Stomach (tissue), 8 donors: ENCODE measurements at regions not wholly inside any gene's neighbourhood (a gene's known extent, or its start where the extent isn't known, plus 50 kb on each side); places are given as distances from the start of the nearest gene placed in this dataset.

ENCODE experiments used
- DNase-seq, 2 donors: peaks; one replicate each; pipeline versions ENCODE4 v3.0.0 to v3.0.0-alpha.2; 2013 to 2019
- H3K27ac ChIP-seq, 5 donors: fragments of 200-600 bp in 4 of 5; sonication (generic) in 4 of 5; one replicate each; pipeline ENCODE4 v1.5.1; 2013 to 2019; ENCODE audit warnings: mild to moderate bottlenecking in 1 of 5, moderate library complexity in 1 of 5
- H3K27me3 ChIP-seq, 3 donors: fragments of 200-600 bp; sonication (generic); one replicate each; pipeline ENCODE4 v1.5.1; 2017 to 2019; ENCODE audit warnings: mixed run types in 1 of 3
- H3K36me3 ChIP-seq, 4 donors: fragments of 200-600 bp; sonication (generic); 1 replicate in 3 of 4; 2 replicates in 1 of 4; pipeline ENCODE4 v1.5.1; 2016 to 2019
- H3K4me1 ChIP-seq, 4 donors: fragments of 200-600 bp; sonication (generic); one replicate each; pipeline ENCODE4 v1.5.1; 2016 to 2019
- H3K4me3 ChIP-seq, 4 donors: fragments of 200-600 bp; sonication (generic) in 3 of 4; one replicate each; pipeline ENCODE4 v1.5.1; 2016 to 2019; ENCODE audit warnings: mild to moderate bottlenecking in 1 of 4
- H3K9me3 ChIP-seq, 4 donors: fragments of 200-600 bp; sonication (generic); one replicate each; pipeline ENCODE4 v1.5.1; 2016 to 2019
- EP300 ChIP-seq: sonication (generic); formaldehyde crosslinking; IDR thresholded peaks from one replicate; pipeline ENCODE4 v1.6.1; 2017; ENCODE audit warnings: antibody characterized with exemption
- POLR2A ChIP-seq, 4 donors: fragments of 450-650 bp; IDR thresholded peaks; one replicate each; pipeline ENCODE4 v1.6.1; 2016; ENCODE audit warnings: antibody characterized with exemption in 4 of 4, control low read depth in 2 of 4, mild to moderate bottlenecking in 1 of 4, moderate library complexity in 1 of 4
- POLR2AphosphoS5 ChIP-seq, 3 donors: sonication (generic); formaldehyde crosslinking; IDR thresholded peaks; one replicate each; pipeline ENCODE4 v1.6.1; 2016; ENCODE audit warnings: antibody characterized with exemption in 3 of 3
- WGBS, 5 donors: extraction: QIAGEN DNeasy Blood & Tissue Kit in 3 of 5; methylation state at CpG; one replicate each; pipeline versions ENCODE4 v1.1.5 to v1.1.7; 2013 to 2018; 5-methylcytosine and 5-hydroxymethylcytosine counted together
- intact Hi-C: fragments of 100-400 bp; cut with DNase I; formaldehyde crosslinking; loops from one replicate; pipeline ENCODE4 v1.15.1; 2023; ENCODE audit warnings: low total_unique reads
- TF ChIP-seq, protein P1 (sequence below), 7 experiments: fragments of 450-650 bp in 4 of 7; fragments of 200-600 bp in 3 of 7; sonication (generic) in 3 of 7; IDR thresholded peaks; one replicate each; pipeline ENCODE4 v1.5.1; 2016 to 2019; ENCODE audit warnings: antibody characterized with exemption in 7 of 7, control low read depth in 2 of 7, mild to moderate bottlenecking in 1 of 7
- donor health status: healthy with polysubstance abuse.
- donor health status: Bipolar disorder and iron deficiency.
- donor health status: healthy.

DNA sequence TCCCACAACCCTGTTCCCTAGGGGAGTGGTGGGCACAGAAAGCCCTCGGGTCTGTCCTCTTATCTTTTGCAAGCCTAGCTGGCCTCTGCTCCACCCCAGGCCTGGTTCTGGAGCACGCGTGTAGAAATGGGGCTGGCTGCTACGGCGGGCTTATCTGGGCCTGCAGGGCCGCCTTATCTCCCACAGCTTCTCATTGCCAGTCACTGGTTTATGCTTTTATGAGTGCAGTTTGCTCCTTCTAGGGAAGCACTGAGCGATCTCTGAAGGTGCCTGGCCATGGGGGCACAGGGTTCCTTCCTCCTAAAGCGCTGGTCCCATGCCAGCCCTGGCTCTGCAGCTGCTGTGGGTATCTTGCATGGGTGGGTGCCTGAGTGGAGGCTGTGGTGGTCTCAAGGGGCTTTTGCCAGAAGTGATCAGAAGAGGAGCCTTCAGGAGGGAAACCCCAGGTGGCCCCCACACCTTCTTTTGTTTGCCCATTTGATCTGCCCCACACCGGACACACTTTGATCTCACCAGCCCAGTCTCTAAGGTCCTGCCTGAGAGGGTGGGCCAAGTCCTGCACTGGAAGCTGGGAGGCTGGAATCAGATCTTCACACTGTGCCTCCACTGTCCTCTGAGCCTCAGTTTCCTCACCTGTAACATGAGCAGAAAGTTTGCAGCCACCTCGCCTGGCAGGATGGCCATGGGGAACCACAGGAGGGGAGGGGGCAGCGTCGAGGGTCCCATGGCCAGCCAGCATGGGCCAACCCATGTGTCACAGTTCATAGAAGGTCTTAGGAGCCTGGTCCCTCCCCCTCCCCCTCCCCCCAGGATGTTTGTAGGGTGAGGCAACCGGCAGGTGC, 86.6 kb upstream of the FGF3 start:
- H3K27me3 ChIP-seq: peaks cover 0 to 62% (median 15%) of the 10 kb centered on the region in 3 donors
- TF ChIP-seq, protein P1, sequence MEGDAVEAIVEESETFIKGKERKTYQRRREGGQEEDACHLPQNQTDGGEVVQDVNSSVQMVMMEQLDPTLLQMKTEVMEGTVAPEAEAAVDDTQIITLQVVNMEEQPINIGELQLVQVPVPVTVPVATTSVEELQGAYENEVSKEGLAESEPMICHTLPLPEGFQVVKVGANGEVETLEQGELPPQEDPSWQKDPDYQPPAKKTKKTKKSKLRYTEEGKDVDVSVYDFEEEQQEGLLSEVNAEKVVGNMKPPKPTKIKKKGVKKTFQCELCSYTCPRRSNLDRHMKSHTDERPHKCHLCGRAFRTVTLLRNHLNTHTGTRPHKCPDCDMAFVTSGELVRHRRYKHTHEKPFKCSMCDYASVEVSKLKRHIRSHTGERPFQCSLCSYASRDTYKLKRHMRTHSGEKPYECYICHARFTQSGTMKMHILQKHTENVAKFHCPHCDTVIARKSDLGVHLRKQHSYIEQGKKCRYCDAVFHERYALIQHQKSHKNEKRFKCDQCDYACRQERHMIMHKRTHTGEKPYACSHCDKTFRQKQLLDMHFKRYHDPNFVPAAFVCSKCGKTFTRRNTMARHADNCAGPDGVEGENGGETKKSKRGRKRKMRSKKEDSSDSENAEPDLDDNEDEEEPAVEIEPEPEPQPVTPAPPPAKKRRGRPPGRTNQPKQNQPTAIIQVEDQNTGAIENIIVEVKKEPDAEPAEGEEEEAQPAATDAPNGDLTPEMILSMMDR (IDR thresholded peaks at IDR 0.05): no peak
- TF ChIP-seq POLR2AphosphoS5 (IDR thresholded peaks at IDR 0.05): no peak
- TF ChIP-seq POLR2A (IDR thresholded peaks at IDR 0.05): no peak
- no peak for TF ChIP-seq EP300
- DNase-seq: peak; percentile 49 to 55
- intact Hi-C loops: no loop called here
- H3K9me3 ChIP-seq: no peaks in the 10 kb centered on the region
- no peak overlapping the region for H3K4me3 ChIP-seq
- WGBS, 5 donors: 33 to 47% (median 40%) methylated on average over 12 to 13 of the region's 13 CpGs
- peak overlapping the region in 1 of 5 donors; percentile 48 for H3K27ac ChIP-seq
- no peaks in the 10 kb centered on the region for H3K36me3 ChIP-seq
- H3K4me1 ChIP-seq: peaks cover 7 to 22% (median 17%) of the 10 kb centered on the region in 4 donors

GRCh38 chr11:69906453-69906907, 87.3 kb upstream of the FGF3 start:
- no peak overlapping the region for H3K27ac ChIP-seq
- intact Hi-C loops: no loop called here
- peaks cover 0 to 68% (median 22%) of the 10 kb centered on the region in 3 donors for H3K27me3 ChIP-seq
- H3K9me3 ChIP-seq: no peaks in the 10 kb centered on the region
- 49 to 70% (median 55%) methylated on average over 3 of the region's 3 CpGs for WGBS, 5 donors
- no peaks in the 10 kb centered on the region for H3K36me3 ChIP-seq
- no peak overlapping the region for H3K4me3 ChIP-seq
- no peak for DNase-seq
- TF ChIP-seq POLR2A (IDR thresholded peaks at IDR 0.05): no peak
- TF ChIP-seq EP300: no peak
- TF ChIP-seq POLR2AphosphoS5 (IDR thresholded peaks at IDR 0.05): no peak
- TF ChIP-seq, protein P1 (IDR thresholded peaks at IDR 0.05): no peak
- H3K4me1 ChIP-seq: peaks cover 7 to 18% (median 17%) of the 10 kb centered on the region in 4 donors

GRCh38 chr11:69907611-69908010, 88.4 kb upstream of the FGF3 start:
- Histone ChIP-seq H3K4me3 (no peak overlapping the region), H3K27me3 (peaks cover 0 to 73% (median 25%) of the 10 kb centered on the region in 3 donors), H3K36me3 (no peaks in the 10 kb centered on the region), H3K27ac (no peak overlapping the region), H3K9me3 (no peaks in the 10 kb centered on the region), H3K4me1 (peaks cover 7 to 18% (median 16%) of the 10 kb centered on the region in 4 donors)
- intact Hi-C loops: no loop called here
- no peak for DNase-seq
- 86 to 96% (median 91%) methylated on average over 9 to 11 of the region's 11 CpGs for WGBS, 5 donors
- TF ChIP-seq EP300: no peak
- TF ChIP-seq, protein P1 (IDR thresholded peaks at IDR 0.05): no peak
- TF ChIP-seq POLR2A (IDR thresholded peaks at IDR 0.05): no peak
- no peak for TF ChIP-seq POLR2AphosphoS5 (IDR thresholded peaks at IDR 0.05)

DNA sequence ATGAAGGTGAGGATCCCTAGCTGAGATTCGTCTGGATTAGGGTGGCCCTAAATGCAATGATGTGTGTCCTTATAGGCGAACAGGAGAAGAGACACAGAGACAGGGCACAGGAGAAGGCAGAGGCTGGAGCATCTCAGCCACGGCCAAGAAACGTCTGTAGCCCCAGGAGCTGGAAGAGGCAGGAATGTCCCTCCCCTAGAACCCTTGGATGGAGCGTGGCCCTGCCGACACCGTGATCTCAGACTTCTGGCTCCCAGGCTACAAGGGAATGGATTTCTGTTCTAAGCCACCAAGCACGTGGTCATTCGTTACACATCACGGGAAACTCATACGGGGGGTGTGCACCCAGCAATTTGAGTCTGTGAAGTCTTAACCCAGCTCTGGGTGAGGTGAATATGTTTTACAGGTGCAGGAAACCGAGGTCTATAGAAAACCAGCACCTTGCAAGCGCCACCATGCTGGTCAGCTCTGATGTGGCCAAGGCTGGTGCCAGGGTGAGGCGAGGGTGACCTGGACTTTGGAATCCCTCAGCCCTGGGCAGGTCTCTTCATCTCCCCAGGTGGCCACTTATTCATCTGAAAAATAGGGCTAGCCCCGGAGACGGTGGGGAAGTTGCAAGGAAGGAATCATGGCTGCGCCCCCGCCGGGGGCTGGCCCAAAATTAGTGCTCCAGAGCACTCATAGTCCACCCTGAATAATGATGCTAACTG, 89.5 kb upstream of the FGF3 start:
- WGBS, 5 donors: 74 to 83% (median 79%) methylated on average over 16 to 19 of the region's 19 CpGs
- H3K36me3 ChIP-seq: no peaks in the 10 kb centered on the region
- peaks cover 0 to 76% (median 25%) of the 10 kb centered on the region in 3 donors for H3K27me3 ChIP-seq
- DNase-seq: no peak
- H3K27ac ChIP-seq: no peak overlapping the region
- H3K4me1 ChIP-seq: peaks cover 7 to 18% (median 16%) of the 10 kb centered on the region in 4 donors
- H3K4me3 ChIP-seq: no peak overlapping the region
- TF ChIP-seq POLR2AphosphoS5 (IDR thresholded peaks at IDR 0.05) (no peak), EP300 (no peak), POLR2A (IDR thresholded peaks at IDR 0.05) (no peak)
- TF ChIP-seq, protein P1 (IDR thresholded peaks at IDR 0.05): no peak
- no peaks in the 10 kb centered on the region for H3K9me3 ChIP-seq
- intact Hi-C loops: no loop called here
